Activated CD8-positive, alpha-beta memory T cell treated with anti-CD3 and anti-CD28 coated beads for 48 hours (primary cell): ENCODE measurements at regions not wholly inside any gene's neighbourhood (a gene's known extent, or its start where the extent isn't known, plus 50 kb on each side); places are given as distances from the start of the nearest gene placed in this dataset.

Experiments used
- DNase-seq, 3 experiments: peaks; one replicate each; pipeline ENCODE4 v3.0.0-alpha.2; 2020; ENCODE audit warnings: low read depth in 2 of 3, low spot score in 2 of 3

DNA sequence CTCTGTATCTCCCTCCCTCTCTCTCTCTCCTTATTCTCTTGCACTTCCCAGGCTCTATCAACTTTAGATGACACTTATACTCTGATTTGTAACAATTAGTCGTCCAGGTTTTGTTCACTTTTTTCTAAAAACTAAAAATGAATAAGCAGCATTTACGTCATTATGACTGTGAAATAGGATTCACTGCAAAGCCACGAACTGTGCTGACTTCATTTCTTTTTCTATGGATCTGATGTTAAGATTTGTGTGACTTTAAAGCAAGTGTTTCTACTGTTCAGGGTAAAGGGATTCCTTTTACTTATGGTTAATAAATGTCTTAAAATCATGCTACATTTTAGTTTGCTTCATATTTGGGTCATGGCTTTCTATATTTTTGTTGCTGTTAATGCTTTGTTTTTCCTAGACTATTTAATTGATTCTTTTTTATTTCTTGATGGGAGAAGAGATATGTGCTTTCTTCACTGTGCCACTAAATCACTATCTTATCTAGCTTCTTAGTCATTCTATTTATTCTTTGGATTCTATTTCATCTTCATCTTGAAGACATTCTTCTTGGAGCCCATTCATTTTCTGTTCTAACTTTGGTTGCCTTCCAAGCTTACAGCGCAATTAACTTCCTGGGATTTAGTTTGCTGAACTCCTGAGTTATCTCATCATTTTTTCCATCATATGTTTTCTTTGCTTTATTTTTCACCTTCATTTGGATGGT, 480.4 kb upstream of the TRIB2 start:
- DNase-seq, result no peak

DNA sequence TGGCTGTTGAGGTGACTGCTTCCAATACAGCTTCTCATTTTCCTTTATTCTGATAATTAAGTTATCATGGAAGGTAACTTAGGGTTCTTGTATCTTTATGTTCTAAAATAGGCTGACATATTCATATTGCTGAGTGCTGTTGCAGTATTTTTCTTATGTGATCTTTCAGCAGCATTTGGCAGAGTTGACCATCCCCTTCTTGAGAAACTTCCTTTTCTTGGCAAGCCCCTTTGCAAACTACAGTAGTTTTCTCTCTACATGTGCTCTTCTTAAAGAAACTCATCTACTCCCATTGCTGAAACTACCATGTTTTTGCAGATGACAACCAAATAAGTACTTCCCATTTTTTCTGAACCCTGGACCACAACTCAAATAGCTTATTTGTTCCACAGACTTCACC, 476.5 kb upstream of the TRIB2 start:
- DNase-seq, result no peak

DNA sequence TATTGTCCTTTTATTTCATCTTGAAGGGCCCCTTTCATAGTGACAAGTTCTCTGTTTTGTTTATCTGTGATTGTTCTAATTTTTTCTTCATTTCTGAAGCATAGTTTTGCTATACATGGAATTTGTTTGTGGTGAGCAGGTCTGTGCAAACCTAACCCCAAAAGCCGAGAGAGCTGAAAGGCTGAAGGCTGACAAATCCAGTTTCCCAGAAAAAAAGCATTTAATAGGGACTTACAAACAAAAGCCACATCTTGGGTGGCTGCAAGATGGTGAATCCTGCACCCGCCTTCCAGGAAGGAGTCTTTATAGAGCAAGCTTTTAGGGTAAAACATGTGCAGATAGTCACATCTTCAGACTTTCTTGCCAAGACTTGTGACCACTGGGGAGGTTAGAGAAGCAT, 473.4 kb upstream of the TRIB2 start:
- DNase-seq, result no peak

DNA sequence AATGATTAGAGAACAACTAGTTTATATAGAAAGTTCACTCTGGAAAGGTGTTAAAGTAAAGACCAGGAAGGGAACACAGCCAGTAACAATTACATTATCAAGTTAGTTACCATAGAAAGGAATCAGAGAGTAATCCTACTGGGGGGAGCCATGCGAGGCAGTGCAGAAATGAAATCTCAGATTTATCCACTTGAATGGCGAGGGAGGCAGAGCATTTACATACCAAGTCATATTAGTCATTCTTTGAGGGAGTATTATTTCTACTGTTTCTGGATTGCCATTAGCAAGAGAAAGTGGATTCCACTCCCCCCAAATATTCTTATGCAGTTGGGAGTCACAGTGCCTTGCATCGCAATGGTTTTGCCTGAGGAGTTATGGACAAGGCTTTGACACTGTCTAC, 472.7 kb upstream of the TRIB2 start:
- no peak for DNase-seq

DNA sequence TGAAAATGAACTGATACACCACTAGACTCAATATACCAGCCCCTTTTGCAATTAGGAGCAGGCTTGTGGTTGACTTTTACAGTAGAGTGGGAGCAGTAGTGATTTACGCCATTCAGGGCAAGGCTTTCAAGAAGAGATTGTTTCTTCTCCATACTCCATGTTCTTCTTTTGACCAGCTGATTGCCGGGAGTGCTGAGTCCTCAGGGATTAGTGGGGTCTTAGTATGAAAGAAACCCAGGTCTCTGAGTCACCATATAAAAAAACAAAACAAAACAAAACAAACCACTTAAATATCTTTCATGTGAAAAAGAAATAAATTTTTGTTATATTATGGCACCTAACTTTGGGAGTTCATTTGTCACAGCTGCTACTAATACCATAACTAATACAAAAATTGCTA, 465.6 kb upstream of the TRIB2 start:
- no peak for DNase-seq

DNA sequence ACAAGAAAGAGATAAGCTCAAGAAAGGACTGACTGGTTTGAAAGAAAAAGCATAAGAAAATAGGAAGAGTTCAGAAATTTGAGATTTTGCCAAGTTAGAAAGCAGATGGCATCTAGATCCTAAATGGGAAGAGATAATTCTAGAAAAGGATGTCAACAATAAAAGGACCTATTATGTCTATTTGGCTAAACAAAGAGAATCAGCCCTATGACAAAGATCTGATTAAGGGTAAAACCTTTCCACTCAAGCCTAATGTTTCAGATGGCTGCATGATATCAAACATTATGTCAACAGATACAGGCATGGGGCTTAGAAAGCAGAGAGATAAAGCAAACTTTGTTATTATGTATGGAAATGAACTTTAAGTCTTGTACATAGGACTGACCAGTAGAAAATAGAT, 465.0 kb upstream of the TRIB2 start:
- no peak for DNase-seq

DNA sequence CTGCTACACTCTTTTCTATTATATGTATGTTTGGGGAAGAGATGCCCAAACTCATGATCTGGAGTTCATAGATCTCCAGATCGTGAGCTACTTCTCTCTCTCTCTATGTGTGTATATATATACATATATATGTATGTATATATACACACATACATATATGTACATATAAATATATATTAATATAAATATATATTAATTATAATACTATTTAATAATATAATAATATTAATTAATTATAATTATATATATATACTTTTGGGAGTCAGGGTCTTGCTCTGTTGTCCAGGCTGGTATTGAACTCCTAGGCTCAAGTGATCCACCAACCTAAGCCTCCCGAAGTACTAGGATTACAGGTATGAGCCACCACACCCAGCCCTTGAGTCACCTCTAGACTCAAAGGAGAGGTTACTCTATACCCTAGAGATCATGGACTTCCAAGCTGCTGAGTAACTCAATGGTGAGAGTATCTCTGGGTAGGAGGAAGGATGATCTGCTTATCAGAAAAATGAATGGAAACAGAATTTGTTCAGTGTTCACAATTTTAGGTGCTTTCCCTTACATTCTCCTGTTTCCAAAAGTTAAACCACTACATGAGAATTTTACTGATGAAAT, 463.5 kb upstream of the TRIB2 start:
- DNase-seq, result no peak

DNA sequence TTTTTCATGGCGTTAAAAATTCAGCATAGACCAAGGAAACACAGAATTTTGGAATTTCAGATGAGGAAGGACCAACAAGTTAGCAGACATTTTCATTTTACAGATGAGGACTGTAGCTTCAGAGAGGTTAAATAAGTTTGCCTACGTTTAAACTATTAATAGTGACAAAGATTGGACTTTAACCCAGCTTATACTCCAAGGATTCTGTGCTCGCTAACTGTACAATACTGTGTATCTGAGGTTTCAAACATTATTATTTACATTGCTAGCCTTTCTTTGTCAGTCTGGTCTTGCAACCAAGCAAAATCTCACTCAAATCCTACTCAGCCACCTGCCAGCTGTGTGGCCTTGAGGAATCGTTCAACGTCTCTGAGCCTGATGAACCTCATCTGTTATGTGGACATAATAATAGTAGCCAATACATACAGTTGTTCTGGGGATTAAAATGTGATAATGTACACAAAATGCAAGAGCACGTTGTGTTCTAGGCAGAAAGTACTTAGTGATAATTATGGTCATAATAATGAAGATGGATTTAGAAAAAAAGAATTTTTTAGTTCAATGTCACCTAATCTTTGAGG, 462.4 kb upstream of the TRIB2 start:
- no peak for DNase-seq

DNA sequence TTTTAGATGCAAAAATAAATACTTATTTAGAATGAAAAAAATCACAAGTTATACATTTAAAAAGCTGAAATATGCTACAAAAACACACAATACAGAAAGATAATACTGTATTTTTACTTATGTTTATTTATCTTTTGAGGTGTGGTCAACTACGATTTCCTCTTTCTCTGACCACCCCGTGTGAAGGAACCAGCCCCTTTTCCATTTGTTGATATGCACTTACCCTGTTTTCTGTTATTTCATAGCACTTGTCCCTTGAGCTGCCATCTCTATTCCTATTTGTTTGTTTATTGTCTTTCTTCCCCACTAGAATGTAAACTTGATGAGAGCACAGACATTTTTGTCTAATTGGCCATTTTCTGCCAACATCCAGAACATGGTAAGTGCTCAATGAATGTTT, 460.5 kb upstream of the TRIB2 start:
- DNase-seq, result no peak

DNA sequence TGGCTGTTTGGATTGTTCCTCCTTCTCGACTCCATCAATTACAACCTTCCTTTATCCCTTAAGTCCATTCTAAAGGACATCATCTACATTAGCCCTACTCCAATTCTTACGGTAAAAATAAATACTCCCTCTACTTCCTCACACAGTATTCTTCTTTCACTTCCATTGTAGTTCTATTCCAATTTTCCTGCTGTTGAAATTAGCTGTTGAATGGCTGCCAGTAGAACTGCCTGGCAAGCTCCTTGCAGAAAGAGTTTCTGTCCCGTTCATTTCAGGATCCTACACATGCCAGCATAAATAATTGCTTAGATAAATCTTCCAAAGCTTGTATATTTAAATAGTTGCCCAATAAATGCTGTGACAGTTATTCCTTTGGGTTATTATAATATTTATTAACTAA, 459.3 kb upstream of the TRIB2 start:
- no peak for DNase-seq

DNA sequence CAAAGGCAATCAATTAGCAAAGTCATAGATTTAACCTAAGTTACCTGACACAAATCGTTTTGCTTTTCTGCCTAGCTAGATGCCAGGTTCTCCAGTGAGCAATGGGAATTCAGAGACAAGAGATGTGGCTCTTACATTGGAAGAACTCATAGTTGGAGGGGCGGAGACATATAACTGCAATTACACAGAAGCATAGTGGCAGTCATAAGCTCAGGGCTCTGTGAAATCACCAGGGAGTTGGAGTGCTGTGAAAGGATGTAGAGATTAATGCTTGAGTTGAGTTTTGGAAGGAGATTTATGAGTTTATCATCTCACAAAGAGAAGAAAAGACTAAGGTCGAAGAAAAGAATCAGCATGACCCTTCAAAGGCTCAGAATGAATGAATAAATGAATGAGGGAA, 457.2 kb upstream of the TRIB2 start:
- DNase-seq, result no peak

DNA sequence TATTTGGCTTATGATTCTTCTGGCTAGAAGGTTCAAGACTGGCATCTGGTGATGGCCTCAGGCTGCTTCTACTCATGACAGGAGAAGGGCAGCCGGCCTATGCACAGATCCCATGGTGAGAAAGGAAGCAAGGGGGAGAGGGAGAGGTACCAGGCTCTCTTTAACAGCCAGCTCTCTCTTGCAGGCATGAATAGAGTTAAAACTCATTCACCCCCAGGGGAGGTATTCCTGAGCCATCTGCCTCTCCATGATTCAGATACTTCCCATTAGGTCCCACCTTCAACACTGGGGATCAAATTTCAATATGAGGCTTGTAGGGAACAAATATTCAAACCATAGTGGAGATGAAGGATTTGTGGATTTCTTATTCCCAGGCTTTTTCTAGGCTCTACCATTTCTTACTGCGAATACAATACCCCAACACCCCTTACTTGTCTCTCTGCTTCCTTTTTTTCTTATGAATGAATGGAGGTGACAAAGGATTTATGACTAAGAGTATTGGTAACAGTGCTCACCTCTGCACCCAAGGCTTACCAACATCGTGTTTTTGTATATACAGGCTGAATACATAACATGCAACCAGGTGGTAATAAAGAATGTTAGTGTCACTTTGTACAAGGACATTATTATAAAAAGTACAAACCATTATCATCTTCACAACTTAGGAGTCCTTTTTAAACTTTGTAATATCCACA, 454.6 kb upstream of the TRIB2 start:
- no peak for DNase-seq

DNA sequence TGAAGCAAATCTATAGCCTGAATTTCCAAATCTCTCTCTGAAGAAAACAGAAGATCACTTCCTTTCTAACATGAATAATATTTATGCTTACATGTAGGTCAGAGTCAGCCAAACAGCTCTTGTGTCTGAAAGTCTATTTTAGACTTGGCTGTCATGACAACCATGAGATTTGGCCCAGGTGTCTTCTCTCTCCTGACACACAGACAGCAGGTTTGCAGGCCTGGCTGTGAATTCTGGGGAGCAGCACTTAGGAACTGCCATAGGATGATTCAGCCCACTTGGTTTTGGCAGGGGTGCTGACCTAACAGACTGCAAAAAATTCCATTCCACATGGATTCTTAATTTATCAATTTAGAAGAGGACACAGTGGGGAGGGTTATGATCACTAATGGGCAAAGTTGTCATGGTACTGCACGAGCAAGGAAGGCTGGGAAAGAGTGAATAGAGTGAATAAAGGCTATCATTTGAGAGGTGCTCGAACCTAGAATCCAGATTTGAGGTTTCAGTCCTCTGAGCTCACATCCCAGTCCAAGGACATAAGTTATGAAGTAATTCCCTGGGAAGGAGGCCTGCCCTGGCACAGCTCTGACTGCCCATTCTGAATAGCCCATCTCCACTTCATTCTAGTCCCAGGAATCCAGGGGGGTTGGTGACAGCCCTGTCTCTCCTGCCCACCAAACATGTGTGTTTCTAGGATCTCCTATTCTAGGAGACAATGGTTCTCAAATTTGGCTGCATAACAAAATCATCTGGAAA, 453.9 kb upstream of the TRIB2 start:
- DNase-seq, result no peak

DNA sequence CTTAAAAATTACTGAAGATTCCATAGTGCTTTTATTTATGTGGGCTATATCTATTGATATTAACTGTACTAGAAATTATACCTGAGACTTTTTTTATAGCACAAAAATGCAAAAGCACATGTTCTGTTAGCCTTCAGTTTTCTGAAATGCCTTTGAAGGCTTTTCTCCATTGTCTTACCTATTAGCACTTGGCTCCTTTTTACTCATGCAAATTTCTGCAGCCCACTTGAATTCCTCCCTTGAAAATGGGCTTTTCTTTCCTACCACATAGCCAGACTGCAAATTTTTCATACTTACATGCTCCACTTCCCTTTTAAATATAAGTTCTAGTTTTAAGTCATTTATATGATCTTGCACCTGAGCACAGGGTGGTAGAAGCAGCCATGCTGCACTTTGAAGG, 453.0 kb upstream of the TRIB2 start:
- DNase-seq, result no peak

DNA sequence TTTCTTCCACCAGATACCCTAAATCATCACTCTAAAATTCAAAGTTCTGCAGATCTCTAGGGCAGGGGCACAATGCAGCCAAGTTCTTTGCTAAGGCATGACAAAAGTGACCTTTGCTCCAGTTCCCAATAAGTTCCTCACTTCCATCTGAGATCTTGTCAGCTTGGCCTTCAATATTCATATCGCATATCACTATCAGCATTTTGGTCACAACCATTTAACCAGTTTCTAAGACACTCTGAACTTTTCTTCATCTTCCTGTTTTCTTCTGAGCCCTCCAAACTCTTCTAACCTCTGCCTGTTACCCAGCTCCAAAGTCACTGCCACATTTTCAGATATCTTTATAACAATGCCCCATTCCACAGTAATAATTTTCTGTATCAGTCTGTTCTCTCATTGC, 452.6 kb upstream of the TRIB2 start:
- no peak for DNase-seq

DNA sequence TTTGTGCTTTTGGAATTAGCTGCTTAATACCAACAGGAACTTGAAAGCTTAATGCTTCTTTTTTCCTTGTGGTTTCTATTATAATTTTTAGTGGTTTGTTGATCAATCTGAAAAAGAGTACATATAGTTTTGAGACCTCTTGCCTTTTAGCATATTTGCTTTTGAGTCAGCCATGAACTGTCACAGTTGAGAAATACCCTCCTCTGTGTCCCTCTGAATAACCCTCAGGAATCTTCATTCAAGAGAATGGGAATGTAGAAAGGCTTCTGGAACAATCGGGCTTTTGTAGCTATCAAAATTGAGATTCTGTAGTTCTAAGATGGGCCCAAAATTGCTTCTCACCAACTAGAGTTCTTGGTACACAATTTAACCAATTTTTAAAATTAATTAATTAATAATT, 451.1 kb upstream of the TRIB2 start:
- DNase-seq, result no peak

DNA sequence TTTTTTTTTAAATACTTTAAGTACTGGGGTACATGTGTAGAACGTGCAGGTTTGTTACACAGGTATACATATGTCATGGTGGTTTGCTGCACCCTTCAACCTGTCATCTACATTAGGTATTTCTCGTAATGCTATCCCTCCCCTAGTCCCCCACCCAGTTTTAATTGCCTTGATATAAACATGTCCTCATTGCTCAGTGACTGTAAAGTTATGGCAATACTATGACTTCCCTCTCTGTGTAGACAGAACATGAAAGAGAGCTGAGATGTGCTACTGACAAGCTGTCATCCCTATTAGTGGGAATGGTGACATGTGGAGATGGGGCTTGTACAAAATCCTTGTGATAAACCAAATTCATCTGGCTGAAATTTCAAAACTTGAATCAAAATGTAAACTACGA, 449.7 kb upstream of the TRIB2 start:
- DNase-seq, result no peak

DNA sequence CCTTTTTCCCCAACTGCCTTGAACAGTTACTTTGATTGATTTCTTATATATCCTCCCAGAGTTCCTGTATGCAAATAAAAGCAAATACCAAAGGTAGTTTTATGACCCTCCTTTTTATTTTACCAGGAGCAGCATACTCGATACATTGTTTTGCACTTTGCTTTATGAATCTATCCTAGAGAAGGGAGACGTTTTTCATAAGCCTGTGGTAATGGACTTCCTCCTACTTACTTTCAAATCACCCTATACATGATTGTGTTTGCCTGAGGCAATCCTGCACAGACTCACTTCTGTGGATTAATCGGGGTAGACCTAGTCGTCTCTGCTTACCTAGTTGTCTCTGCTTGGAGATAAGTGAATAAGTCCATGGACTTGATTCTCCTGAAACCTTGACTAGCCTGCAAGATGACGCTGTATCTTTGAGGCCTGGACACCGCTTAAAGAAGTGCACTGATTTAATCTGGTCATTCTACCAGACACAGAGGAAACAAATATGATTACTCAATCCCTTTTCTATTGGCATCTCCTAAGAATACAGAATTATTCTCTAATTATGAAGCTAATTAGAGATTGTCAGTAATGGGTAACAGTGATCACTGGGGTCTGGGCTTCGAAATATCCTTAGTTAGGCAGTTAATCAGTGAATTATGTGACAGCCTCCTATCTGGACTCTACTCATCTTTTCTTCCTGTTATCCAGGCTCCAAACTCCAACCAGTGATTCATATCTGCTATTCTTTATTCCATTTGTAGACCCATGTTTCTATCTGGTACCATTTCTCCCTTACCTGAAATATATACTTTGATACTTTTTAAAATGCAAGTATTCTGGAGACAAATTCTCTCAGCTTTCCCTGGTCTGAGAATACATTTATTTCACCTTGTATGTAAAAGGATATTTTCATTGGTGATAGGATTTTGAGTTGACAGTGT, 447.4 kb upstream of the TRIB2 start:
- DNase-seq, result no peak

DNA sequence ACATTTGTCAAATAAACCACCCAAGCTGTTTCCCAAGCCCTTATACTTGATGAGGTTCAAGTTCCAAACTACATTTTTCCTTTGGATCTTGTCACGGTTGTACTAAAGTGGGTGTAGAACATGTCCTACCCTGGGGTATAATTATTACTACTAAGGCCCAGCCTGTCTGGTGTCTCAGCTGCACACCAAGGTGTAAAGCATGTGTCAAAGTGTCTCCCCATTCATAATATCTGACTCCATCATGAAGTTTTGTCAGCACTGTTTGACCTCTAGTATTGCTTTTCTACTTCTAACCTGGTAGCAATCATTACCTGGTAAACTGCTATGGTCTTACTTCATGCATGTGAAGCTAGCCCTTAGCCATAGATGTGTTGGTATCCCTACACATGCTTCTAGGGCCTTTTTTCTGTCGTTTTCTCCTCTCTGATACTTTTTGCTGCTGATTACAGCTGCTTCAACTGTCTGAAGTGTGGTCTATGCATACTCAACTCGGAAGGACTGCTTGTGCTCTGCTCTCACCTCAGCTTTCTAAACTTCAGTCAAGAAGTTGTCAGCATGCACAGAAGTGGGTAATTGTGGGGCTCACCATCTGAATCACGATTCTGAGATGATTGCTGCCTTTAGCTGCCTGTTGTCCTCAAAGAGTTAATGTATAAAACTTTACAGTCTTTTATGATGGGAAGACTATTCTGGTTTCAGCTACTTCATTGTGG, 445.7 kb upstream of the TRIB2 start:
- DNase-seq, result no peak

DNA sequence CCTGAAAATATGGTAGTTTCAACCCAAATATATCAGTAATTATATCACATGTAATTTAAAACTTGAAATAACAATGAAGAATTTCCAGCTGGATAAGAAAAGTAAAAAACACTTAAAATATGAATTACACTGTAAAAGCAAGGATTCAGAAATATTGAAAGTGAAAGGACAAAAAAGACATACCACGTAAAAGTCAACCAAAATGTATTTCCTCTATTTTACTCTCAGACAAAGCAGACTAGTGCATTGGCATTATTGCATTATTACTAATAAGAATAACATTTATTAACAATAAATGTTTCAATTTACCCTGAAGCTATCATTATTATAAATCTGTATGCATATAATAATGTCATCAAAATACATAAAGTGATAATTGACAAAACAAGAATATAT, 445.1 kb upstream of the TRIB2 start:
- DNase-seq, result no peak
